SK-N-SH (cell line): ENCODE measurements at regions not wholly inside any gene's neighbourhood (a gene's known extent, or its start where the extent isn't known, plus 50 kb on each side); places are given as distances from the start of the nearest gene placed in this dataset.

Source experiments
- EP300 ChIP-seq, 2 experiments: IDR thresholded peaks; 2 replicates each; pipeline versions ENCODE4 v1.4.0 to v1.6.1; 2012; ENCODE audit warnings: borderline replicate concordance in 1 of 2, low read depth in 1 of 2, low read length in 1 of 2
- NFIC ChIP-seq: IDR thresholded peaks from 2 replicates; pipeline ENCODE4 v1.4.0; 2012; ENCODE audit warnings: borderline replicate concordance
- TAF1 ChIP-seq: IDR thresholded peaks from 2 replicates; pipeline ENCODE4 v1.6.1; 2012; ENCODE audit warnings: low read depth, mild to moderate bottlenecking, low read length, moderate library complexity, borderline replicate concordance
- TF ChIP-seq, protein P1 (sequence below): IDR thresholded peaks from 2 replicates; pipeline ENCODE4 v1.4.0; 2012; ENCODE audit warnings: low read depth, borderline replicate concordance
- TF ChIP-seq, protein P2 (sequence below): IDR thresholded peaks from 2 replicates; pipeline ENCODE4 v1.4.0; 2012; ENCODE audit warnings: low read depth

DNA sequence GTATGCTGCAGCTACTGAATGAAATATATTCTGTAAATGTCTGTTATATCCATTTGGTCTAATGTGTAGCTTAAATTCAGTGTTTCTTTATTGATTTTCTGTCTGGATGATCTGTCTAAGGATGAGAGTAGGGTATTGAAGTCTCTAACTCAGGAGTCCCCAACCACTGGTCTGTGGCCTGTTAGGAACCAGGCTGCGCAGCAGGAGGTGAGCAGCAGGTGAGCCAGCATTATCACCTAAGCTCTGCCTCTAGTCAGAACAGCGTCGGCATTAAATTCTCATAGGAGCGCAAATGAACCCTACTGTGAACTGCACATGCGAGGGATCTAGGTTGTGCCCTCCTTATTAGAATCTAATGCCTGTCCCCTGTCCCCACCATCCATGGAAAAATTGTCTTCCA is 329.7 kb upstream of the RGS6 start:
- TF ChIP-seq, protein P1, sequence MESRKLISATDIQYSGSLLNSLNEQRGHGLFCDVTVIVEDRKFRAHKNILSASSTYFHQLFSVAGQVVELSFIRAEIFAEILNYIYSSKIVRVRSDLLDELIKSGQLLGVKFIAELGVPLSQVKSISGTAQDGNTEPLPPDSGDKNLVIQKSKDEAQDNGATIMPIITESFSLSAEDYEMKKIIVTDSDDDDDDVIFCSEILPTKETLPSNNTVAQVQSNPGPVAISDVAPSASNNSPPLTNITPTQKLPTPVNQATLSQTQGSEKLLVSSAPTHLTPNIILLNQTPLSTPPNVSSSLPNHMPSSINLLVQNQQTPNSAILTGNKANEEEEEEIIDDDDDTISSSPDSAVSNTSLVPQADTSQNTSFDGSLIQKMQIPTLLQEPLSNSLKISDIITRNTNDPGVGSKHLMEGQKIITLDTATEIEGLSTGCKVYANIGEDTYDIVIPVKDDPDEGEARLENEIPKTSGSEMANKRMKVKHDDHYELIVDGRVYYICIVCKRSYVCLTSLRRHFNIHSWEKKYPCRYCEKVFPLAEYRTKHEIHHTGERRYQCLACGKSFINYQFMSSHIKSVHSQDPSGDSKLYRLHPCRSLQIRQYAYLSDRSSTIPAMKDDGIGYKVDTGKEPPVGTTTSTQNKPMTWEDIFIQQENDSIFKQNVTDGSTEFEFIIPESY: no peak
- no peak for TF ChIP-seq TAF1
- no peak for TF ChIP-seq NFIC
- TF ChIP-seq, protein P2, sequence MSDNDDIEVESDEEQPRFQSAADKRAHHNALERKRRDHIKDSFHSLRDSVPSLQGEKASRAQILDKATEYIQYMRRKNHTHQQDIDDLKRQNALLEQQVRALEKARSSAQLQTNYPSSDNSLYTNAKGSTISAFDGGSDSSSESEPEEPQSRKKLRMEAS: no peak
- no peak for TF ChIP-seq EP300 (IDR thresholded peaks at IDR 0.05; ENCODE audit: borderline replicate concordance in 1 of 2, low read depth in 1 of 2, low read length in 1 of 2)
